HG02970 (cell line): ENCODE measurements at regions not wholly inside any gene's neighbourhood (a gene's known extent, or its start where the extent isn't known, plus 50 kb on each side); places are given as distances from the start of the nearest gene placed in this dataset.

Source experiments
- ATAC-seq: cut with Tn5 transposase; IDR thresholded peaks from one replicate; pipeline ENCODE4 v1.9.1; 2021; ENCODE audit warnings: mild to moderate bottlenecking, moderate library complexity, moderate number of reproducible peaks; ENCODE audit not compliant: unreplicated experiment, low FRiP score

DNA sequence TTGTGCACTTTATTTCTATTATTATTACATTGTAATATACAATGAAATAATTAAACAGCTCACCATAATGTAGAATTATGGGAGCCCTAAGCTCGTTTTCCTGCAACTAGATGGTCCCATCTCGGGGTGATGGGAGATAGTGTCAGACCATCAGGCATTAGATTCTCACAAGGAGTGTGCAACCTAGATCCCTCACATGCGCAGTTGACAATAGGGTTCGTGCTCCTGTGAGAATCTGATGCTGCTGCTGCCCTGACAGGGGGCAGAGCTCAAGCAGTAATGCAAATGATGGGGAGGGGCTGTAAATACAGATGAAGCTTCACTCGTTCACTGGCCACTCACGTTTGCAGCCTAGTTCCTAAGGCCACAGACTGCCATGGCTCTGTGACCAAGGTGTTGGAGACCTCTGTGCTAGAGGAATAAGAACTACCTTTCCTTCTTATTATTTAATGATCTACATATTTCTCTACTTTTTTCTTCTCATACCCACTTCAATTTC, 492.9 kb upstream of the INTU start:
- no peak for ATAC-seq

DNA sequence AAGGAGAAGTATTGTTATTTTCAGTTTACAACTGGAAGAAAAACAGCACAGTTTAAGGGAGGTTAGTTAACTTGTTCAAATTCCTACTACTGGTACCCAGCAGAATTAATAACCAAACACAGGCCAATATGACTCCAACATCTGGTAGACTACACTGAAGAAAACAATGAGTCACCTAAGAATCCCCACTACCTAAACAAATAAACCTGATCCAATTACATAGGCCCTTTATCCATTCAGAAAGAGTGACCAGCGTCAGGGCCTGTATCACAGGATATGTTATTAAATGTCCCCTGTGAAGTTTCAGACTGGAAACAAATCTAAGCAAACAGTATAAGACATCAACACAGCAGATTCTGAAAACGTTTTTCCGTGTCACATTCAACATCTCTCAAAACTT, 492.5 kb upstream of the INTU start:
- ATAC-seq = no peak

DNA sequence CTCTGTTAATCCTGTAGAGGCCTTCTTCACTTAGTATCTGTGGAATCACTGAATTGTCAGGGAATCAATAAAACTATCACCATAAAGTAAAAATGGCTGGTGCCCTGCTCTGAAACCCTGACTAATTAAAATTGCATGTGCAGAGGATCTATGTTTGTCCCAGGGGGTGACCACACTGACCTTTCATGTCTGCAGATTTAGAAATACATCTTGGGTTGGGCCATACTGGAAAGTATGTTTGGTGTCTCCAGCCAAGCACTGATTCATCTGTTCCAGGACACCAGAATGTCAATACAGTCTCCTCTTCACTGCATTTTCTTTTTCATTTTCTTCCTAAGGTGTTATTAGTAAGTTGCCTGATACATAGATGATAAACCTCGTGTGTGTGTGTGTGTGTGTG, 490.9 kb upstream of the INTU start:
- no peak for ATAC-seq

DNA sequence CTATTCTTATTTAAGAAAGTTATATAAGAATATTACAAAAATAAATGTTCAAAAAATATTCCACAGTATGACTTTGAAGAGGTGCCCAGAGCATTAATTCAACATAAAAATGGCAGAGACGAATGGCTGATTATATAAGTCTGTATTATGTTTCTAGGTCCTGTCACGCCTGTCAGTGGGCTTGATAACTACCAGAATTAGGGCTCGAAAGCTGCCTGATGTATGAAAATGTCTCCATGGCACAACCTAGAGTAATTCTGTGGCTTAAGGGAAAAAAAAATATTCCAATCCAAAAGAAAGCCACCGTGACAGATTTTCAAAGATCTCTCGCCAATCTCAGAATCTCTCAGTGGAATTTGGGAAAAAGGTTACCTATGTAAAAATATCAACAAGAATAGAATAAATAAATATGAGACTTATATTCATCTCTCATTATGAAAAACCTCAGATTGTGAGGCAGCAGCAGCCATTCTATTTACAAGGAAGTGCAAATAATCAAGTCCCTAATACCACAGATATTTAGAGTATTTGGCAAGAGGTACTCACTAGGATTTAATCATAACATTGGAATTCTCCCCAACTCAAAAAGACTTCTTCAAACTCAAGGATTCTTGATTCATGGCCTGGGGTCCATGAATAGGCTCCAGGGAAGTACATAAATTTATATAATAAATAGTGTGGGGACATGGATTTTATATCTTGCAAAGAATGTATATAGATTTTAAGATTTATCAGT, 489.1 kb upstream of the INTU start:
- ATAC-seq = no peak

DNA sequence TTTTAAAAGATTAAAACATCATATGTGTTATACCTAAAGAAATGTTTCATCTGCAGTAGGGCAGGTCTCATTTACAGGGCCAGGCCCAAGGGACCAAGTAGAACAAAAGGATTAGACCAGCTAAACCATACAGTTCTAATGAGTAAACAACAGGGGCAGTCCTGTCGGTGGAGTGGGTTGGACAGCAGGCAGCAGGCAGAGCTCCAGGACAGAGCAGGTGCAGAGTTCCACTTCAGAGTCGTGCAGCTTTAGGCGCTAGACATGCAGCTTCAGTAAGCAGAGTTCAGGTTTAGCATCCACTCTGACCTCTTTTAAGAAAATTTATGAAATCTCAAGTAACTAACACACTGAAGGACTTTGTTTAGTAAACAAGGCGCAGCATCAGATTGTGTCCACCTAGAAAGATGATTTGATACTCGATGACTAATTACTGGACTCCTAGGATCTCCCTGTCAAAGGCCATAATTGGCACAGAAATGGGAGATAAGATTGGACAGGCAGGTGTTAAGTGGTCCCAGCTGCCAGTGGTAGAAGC, 487.7 kb upstream of the INTU start:
- no peak for ATAC-seq

DNA sequence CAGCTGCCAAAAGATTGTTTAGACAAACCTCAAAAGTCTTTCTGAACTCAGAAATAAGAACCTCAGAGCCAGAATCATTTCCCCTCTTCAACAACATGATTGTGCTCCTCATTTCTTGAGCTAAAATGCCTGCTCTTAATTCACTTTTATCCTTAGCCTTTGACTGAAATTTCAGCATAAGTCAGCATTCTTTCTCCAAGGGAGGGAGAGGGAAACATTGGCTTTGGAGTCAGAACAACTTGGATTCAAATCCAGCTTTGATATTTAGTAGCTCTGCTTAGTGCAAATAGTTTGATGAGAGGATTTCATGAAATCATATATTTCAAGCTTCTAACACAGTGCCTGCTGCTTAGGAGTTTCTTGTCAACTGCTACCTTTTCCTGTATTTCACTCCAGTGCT, 484.6 kb upstream of the INTU start:
- ATAC-seq = no peak

DNA sequence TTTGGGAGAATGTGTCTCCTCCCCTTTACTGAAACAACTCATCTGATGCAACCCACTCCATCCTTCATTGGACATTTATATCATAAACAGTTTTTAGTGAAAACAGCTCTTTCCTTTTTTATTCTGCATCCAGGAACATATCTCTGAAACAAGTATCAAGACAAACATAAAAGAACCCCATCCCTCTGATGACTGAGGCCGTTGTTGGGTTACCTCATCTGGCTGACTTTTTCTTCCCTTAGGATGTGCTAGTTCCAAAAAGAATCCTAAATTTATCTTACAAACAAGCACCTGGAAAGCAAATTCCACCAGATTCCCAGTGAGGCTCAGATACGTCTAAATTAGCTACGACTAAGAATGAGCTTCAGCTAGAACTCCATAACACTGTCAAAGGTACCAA, 483.7 kb upstream of the INTU start:
- no peak for ATAC-seq

DNA sequence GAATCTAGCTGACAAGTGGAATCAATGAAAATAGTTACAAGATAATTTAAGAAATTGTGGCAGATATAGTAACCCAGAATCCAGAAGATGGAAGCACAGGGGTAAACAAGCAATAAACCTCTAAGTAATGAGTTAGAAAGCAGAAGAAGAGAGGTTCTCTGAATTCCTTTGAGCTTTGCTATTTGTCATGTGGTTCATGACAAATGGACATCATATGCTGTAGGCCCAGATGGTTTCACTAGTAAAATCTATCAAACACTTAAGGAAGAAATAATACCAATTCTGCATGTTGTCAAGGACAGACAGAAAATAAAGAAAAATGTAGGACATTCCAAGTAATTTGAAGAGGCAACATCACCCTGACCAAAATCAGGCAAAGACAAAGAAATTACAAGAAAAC, 480.8 kb upstream of the INTU start:
- no peak for ATAC-seq

DNA sequence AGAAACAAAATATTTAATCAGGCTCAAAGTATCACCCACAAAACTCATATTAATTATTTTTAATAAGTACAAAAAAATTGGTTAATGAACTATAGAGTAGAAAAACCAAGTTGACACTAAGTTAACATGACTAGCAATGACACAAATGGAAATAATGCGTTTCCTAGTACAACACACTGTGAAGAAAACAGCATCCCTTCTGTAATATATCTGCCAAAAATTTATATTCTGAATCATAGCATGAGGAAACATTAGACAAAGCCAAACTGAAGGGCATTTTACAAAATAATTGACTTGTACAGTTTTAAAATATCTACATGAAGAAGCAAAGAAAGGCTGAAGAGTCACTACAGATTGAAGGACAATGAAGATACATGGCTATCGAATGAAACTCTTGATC, 477.6 kb upstream of the INTU start:
- ATAC-seq = no peak

DNA sequence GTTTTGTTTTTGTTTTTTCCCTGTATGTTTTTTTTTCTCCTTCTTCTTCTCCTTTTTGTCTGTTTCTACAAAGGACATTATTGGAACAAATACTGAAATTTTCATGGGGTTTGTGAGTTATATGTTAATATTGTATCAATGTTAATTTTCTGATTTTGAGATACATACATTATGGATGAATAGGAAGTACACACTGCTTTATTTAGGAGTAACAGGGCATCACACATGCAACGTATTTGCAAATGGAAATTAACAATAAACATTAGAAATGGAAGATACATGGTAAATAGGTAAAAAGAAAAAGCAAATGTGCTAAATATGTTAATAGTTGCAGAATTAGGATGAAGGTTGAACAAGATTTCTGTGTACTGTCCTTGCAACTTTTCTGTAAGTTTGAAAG, 477.2 kb upstream of the INTU start:
- ATAC-seq = no peak

DNA sequence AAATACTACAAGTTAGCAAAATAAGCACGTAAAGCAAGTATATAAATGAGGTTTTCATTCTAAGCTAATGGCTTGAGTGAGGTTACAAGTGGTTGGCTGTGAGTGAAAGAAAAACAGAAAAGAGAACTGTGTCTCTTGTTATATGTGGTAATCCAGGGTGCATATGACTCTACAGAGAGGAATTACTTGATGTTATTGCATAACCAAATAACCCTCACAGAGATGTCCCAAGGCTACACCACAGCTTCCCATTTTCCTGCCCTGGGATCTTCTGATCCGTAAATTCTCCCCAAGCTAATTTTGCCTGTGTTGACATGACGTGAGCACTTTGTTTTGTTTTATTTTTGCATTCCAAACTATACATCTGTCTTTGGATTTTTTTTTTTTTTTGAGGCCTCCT, 470.0 kb upstream of the INTU start:
- ATAC-seq = no peak

DNA sequence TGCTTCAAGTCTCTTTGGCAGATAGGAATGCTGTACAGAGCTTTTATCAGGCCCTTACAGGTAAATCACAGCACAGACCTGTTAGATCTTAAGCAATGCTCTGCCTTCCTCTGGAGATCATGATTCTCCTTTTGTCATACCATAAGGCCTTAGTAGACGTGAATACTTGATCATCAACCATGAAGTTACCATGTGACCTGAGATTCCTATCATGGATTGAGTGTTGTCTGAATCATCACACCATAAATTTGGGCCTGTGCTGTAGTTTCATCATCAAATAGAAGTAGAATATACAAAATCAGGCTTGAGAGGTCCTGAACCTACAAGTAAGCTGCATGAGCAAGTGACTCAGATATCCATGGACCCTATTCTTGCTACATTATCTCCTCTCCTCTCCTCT, 466.8 kb upstream of the INTU start:
- no peak for ATAC-seq

DNA sequence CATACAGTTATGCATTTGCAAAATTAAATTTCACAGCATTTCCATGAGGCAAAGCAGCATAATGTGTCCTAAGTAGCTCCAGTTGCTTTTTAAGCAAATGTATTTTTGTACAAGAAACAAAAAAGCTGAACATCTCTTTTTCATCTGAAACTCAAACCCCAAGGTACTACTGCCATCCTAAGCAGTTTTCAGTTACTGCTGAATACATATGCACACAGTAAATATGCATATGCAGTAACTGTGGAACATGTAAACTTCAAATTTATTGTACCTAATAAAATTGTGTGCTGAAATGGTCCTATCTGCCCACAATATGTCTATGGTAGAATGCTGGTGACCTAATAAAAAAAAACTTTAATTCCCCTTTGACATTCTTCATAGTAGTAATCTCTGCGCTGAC, 458.6 kb upstream of the INTU start:
- ATAC-seq = no peak

DNA sequence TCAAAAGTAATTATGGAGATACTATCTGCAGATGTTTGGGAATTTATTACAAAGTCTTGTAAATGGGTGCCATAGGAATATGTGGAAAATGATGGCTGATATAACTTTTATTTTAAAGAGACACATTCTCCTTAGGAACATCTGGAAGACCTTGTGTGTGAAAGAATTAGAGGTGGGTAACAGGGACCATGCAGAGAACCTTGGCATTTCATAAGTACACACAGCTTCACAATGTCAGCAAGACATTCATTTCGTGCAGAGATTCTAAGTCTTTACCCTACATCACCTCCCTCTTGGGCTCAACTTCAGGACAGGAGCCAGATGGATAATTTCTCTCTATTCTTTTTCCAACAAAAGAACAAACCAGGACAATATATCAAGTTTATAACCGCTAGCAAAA, 458.1 kb upstream of the INTU start:
- no peak for ATAC-seq

DNA sequence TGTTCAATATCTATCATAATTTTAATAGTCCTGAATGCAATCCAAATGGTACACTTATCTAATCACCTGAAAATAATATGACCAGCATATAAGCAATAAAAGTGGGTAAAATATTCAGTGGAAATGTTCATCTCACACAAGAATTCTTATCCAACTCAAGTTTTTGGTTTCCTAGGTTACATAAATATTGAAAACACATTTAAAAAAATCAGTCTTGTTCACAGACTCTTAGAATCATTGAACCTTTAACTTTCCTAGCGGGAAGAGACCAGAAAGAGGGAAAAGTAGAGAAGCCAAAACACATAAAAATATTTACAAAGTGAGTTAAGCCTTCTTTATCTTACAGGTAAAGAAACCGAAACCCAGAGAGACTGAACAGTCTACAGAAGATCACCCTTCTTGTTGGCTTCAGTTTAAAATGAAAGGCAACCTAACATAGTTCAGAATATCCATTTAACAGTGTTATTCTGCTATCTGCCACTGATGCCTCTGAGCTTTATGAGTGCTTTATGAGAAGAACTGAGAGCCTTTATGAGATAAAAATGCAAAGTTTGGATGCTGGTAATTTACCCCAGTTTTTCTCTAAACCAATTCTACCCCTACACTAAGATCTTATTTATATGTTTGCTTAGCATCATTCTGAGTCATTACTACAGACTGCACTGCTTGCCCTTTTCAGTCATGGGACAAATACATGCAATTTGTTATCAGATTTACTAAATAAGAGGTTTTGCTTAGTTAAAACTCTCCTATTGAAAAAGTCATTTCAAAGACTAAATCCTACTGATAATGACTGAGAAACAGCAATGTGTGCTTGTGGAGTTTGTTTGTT, 453.3 kb upstream of the INTU start:
- ATAC-seq = no peak

DNA sequence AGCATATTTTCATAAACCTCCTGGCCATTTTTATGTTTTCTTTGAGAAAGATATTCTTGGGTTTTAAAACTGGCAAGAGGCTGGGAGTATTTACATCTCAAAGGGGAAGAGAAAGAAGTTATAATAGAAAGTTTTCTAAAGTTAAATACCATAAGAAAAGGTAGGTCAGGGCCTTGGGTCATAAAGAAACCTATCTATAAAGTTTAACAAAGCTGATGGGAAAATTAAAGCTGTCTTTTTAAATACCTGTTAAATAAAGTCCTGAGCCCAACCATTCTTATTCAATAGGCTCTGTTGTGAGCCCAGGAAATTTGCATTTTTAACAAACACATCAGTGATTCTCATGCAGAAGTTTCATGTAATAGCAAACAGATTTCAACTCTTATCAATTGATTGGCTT, 451.8 kb upstream of the INTU start:
- no peak for ATAC-seq

DNA sequence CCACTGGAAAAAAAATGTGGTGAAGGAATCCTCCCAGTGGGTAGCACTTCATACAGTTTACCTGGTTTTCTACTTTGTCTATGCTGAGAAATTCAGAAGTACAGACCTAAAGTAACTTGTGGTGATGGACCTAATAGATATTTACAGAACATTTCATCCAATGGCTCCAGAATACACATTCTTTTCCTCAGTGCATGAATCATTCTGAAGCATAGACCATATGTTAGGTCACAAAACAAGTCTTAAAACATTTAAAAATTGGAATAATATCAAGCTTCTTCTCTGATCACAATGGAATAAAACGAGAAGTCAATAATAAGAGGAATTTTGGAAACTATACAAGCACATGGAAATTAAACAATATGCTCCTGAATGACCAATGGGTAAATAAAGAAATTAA, 450.1 kb upstream of the INTU start:
- ATAC-seq = no peak

DNA sequence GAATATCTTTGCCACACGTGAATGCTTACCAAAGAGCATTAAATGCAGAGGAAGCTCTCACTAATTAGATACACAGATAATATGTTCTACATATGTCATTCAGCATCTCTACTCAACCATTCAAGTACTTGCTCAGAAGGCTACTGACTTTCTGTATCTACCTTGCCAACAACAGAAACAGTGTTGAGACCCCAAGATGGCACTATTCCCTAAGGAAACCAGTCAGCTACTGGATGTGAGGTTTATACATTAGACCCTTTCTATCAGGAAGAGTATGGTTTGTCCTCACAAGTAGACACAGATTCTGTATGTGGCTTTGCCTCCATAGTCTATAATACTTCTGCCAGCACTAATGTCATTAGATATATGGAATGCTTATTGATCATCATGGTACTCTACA, 443.9 kb upstream of the INTU start:
- no peak for ATAC-seq

DNA sequence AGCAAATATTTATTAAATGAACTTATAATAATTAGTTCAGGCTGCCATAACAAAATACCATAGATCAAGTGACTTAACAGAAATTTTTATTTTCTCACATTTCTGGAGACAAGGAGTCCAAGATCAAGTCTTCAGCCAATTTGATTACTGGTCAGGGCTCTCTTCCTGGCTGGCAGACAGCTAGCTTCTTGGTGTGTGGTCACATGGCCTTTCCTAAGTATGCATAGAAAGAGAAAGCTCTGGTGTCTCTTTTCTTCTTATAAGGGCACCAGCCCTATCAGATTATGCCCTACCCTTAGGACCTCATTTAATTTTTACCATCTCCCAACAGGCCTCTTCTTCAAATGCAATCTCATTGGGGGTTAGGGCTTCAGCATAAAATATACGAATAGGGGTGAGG, 438.5 kb upstream of the INTU start:
- no peak for ATAC-seq

DNA sequence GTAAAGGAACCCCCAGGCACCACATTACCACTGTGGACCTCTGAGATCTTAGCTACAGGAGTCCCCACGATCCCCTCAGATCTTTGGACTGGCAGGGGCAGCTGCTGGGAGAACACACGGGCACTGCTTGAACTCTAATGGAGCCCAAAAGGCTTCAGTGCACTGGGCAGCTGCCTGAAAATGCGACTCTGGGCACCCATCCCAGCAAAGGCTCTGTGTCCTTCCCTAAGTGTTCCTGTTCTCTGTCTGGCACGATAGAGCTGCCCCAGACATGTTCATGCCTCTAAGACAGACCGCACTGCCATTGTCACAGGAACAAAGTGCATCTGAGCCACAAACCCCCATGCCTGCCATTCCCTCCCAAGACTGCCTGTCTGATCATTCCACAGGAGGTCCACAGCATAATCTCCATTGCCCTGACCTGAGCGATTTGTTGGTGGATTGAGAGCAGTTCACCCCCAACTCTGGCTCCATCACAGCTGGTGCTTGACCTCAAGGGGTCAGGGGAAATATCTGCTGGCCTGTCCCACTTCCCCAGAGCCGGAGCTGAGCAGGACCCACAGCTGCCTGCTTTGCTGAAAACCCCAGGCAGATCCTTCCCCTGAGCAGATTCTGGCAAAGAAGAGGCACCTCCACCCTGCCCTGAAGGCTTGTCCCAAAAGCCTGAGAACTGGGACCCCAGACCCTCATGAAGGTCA, 436.0 kb upstream of the INTU start:
- ATAC-seq = no peak

DNA sequence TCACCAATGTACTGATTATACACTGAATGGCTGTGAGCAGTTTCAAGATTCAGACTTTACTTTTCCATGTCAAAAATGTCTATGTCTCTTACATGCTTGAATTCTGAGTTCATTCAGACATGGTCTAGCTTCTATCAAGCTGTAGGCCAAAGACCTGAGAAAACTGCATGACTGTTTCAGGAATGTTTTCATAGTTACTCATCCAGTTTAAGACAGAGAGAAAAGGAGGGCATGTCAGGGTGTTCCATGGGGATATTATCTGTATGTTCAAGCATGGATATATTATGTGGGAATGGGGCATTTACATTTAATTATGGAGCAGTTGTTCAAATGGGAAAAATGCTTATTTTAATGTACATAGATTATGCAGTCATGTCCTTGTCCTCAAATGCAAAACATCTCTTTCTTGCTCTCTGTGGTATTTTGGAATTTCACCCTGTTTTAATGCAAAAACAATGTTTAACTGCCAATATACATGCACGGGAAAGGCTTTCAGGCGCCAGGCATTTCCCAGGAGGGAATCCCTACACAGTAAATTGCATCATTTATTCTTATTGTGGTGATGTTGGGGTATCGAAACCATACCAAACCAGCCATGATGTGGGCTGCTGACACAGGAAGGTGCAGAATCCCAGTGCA, 429.1 kb upstream of the INTU start:
- ATAC-seq = no peak
